K562 (cell line): ENCODE measurements at regions not wholly inside any gene's neighbourhood (a gene's known extent, or its start where the extent isn't known, plus 50 kb on each side); places are given as distances from the start of the nearest gene placed in this dataset.

Experiments used
- ATAC-seq: fragments of 200-7000 bp; cut with Tn5 transposase; 3 replicates; pipeline ENCODE4 v1.9.1; 2020; ENCODE audit warnings: moderate library complexity
- BruUV-seq: library from RNA; stranded (reverse); fragments of 400-500 nt; replicated peaks from 2 replicates; lab custom pipeline; 2021; lab: Mats Ljungman, UMichigan
- CTCF ChIA-PET: fragments of 300-600 bp; formaldehyde crosslinking; extraction: SDS; loops from one replicate; lab custom pipeline; 2021; ENCODE audit warnings: low intra/inter-chr PET ratio; lab: Yijun Ruan, JAX
- POLR2A ChIA-PET: fragments of 300-600, 350-650 bp; sonication (Branson Sonifier 250); formaldehyde crosslinking; extraction: SDS; loops from one replicate; lab custom pipeline; 2021; ENCODE audit warnings: antibody characterized with exemption, inconsistent platforms; lab: Yijun Ruan, JAX
- DNase-seq, 4 experiments: peaks; one replicate each; pipeline versions ENCODE4 v3.0.0 to v3.0.0-alpha.2; 2011 to 2018; ENCODE audit warnings: low spot score in 3 of 4, mixed read lengths in 3 of 4; ENCODE audit errors: extremely low read depth in 1 of 4
- FAIRE-seq: peaks from 2 replicates; lab custom pipeline; 2011; peaks lifted over from hg19 to GRCh38; lab: Jason Lieb, UNC
- H2AFZ ChIP-seq: 2 replicates; pipeline ENCODE4 v1.6.0; 2011; ENCODE audit warnings: low read depth, low read length, control low read depth, inconsistent platforms
- H3K27ac ChIP-seq: fragments of 200-600 bp; 3 replicates; pipeline ENCODE4 v1.8.0; 2011; ENCODE audit warnings: low read depth, mild to moderate bottlenecking, control low read depth, inconsistent platforms, low read length, moderate library complexity, mixed read lengths; ENCODE audit errors: extremely low read depth
- H3K27me3 ChIP-seq, 2 experiments: fragments of 300-600 bp in 1 of 2; 2 replicates in 1 of 2; 3 replicates in 1 of 2; pipeline versions ENCODE4 v1.6.0 to v1.8.0; 2011; ENCODE audit warnings: inconsistent platforms in 2 of 2, low read length in 2 of 2, mild to moderate bottlenecking in 1 of 2, mixed read lengths in 1 of 2, moderate library complexity in 1 of 2; ENCODE audit not compliant: control insufficient read depth in 2 of 2, insufficient read depth in 2 of 2
- H3K36me3 ChIP-seq: fragments of 300-600 bp; 3 replicates; pipeline ENCODE4 v1.8.0; 2011; ENCODE audit warnings: mild to moderate bottlenecking, low read length, inconsistent platforms; ENCODE audit not compliant: control insufficient read depth, insufficient read depth
- H3K4me1 ChIP-seq, 2 experiments: fragments of 200-600 bp in 1 of 2; replicated peaks in 1 of 2; 2 replicates in 1 of 2; 3 replicates in 1 of 2; pipeline versions ENCODE4 v1.5.1 to v1.8.0; 2011; ENCODE audit warnings: inconsistent platforms in 2 of 2, low read length in 2 of 2, mild to moderate bottlenecking in 1 of 2, mixed read lengths in 1 of 2, moderate library complexity in 1 of 2; ENCODE audit not compliant: control insufficient read depth in 2 of 2, insufficient read depth in 2 of 2
- H3K4me2 ChIP-seq: 2 replicates; pipeline ENCODE4 v1.6.1; 2011; ENCODE audit warnings: low read length, control low read depth, inconsistent platforms, mixed read lengths; ENCODE audit not compliant: insufficient read depth
- H3K4me3 ChIP-seq: fragments of 200-600 bp; sonication (generic), shearing (Covaris generic); 2 replicates; pipeline ENCODE4 v1.5.1; 2016; ENCODE audit warnings: control low read depth, inconsistent platforms
- H3K79me2 ChIP-seq: fragments of 200-600 bp; 3 replicates; pipeline ENCODE4 v1.8.0; 2011; ENCODE audit warnings: low read length, inconsistent platforms; ENCODE audit not compliant: control insufficient read depth, insufficient read depth
- H3K9ac ChIP-seq, 2 experiments: 2 replicates each; pipeline versions ENCODE4 v1.6.0 to v1.6.1; 2011; ENCODE audit warnings: low read depth in 2 of 2, low read length in 2 of 2, control low read depth in 1 of 2, inconsistent platforms in 1 of 2, mild to moderate bottlenecking in 1 of 2, mixed read lengths in 1 of 2; ENCODE audit not compliant: insufficient read depth in 1 of 2
- H3K9me1 ChIP-seq: one replicate; pipeline ENCODE4 v1.6.0; 2011; ENCODE audit warnings: inconsistent platforms, mild to moderate bottlenecking, low read length, moderate library complexity; ENCODE audit not compliant: control insufficient read depth, insufficient read depth
- H3K9me3 ChIP-seq: replicated peaks from 2 replicates; pipeline ENCODE4 v1.5.1; 2011; ENCODE audit warnings: low read depth, low read length, inconsistent platforms; ENCODE audit not compliant: control insufficient read depth, insufficient read depth
- H4K20me1 ChIP-seq: replicated peaks from 2 replicates; pipeline ENCODE4 v1.6.1; 2011; ENCODE audit warnings: low read length, inconsistent platforms, mixed read lengths; ENCODE audit not compliant: control insufficient read depth, insufficient read depth
- CBX5 ChIP-seq: IDR thresholded peaks from 2 replicates; pipeline ENCODE4 v1.6.1; 2014; ENCODE audit warnings: low read depth, borderline replicate concordance
- DPF2 ChIP-seq: fragments of 450-650 bp; IDR thresholded peaks from 2 replicates; pipeline ENCODE4 v1.6.1; 2016
- GATAD2B ChIP-seq: fragments of 450-650 bp; IDR thresholded peaks from 2 replicates; pipeline ENCODE4 v1.6.1; 2017; ENCODE audit warnings: mild to moderate bottlenecking, borderline replicate concordance
- ILF3 ChIP-seq: fragments of 450-650 bp; IDR thresholded peaks from 2 replicates; pipeline ENCODE4 v1.6.1; 2018; ENCODE audit warnings: antibody characterized with exemption, mild to moderate bottlenecking, moderate library complexity, borderline replicate concordance
- MCM2 ChIP-seq: fragments of 450-650 bp; IDR thresholded peaks from 2 replicates; pipeline ENCODE4 v1.6.1; 2017; ENCODE audit warnings: low read depth, mild to moderate bottlenecking
- POLR2A ChIP-seq: fragments of 450-650 bp; conservative IDR thresholded peaks from 2 replicates; pipeline ENCODE4 v1.6.1; 2016
- ZNF12 ChIP-seq: sonication (generic); formaldehyde crosslinking; IDR thresholded peaks from 2 replicates; pipeline ENCODE4 v1.4.0; 2020; ENCODE audit warnings: mild to moderate bottlenecking, missing genetic modification reagents
- WGBS: fragments of 100-300 bp; shearing (Covaris generic); methylation state at CpG from one replicate; pipeline ENCODE4 v1.1.6; 2016; ENCODE audit warnings: low coverage, mixed read lengths; ENCODE audit not compliant: insufficient coverage; ENCODE audit errors: missing lambda C conversion rate; 5-methylcytosine and 5-hydroxymethylcytosine counted together
- in situ Hi-C: fragments of 300-500 bp; cut with MboI; formaldehyde crosslinking; loops from 4 replicates; pipeline ENCODE4 v1.15.0; 2018; ENCODE audit warnings: inconsistent platforms, mixed read lengths
- intact Hi-C: fragments of 100-400 bp; cut with micrococcal nuclease; formaldehyde crosslinking; loops from 2 replicates; pipeline ENCODE4 v1.14.2; 2022
- TF ChIP-seq, protein P1 (sequence below): sonication (generic); formaldehyde crosslinking; IDR thresholded peaks from 2 replicates; pipeline ENCODE4 v1.8.1; 2023; ENCODE audit warnings: mild to moderate bottlenecking, missing genetic modification reagents
- TF ChIP-seq, protein P2 (sequence below): fragments of 450-650 bp; formaldehyde crosslinking; conservative IDR thresholded peaks from 2 replicates; pipeline ENCODE4 v1.4.0; 2022; ENCODE audit warnings: mild to moderate bottlenecking, missing genetic modification characterization
- TF ChIP-seq, protein P3 (sequence below): fragments of 450-650 bp; IDR thresholded peaks from 2 replicates; pipeline ENCODE4 v1.6.1; 2016; ENCODE audit warnings: missing biosample characterization, missing genetic modification characterization

DNA sequence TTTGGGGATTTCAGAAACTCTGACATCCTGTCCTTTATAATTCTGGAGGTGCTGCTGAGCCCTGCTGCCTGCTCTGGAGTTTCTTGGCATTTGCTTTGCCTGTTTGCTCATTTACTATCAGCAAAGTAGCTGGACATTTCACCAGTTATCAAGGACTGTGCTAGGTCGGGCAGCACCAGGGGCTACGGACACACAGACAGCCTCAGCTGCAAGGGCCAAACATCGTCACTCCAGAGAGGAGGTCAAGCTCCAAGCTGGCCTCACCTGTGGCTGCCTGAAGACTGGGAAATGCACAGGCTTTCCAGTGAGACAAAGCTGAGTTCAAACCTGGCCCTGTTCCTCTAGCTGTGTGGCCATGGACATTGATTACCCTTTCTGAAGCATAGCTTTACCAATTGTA is 143.7 kb downstream of the LRIG2 start:
- no peak overlapping the region; a peak in 1 of 4 replicates for H3K9ac ChIP-seq
- FAIRE-seq (no peak), ATAC-seq (no peak), DNase-seq (no peak)
- no peaks in the 10 kb centered on the region for H3K79me2 ChIP-seq
- H3K4me1 ChIP-seq: peaks cover 27 to 34% of the 10 kb centered on the region in 2 experiments
- peak overlapping the region; percentile 86 for H2AFZ ChIP-seq
- no peak overlapping the region for H3K4me2 ChIP-seq
- no peaks in the 10 kb centered on the region for H3K27me3 ChIP-seq
- intact Hi-C loops: loop anchor here (5.0 kb wide), 2 partner anchors 74 to 461 kb away; no protein-coding TSS in a partner anchor
- no peaks in the 10 kb centered on the region for H3K36me3 ChIP-seq
- H3K9me3 ChIP-seq: peaks cover 10% of the 10 kb centered on the region
- in situ Hi-C loops: no loop called here
- no peaks in the 10 kb centered on the region for H4K20me1 ChIP-seq
- TF ChIP-seq POLR2A (no peak), MCM2 (no peak), GATAD2B (no peak), CBX5 (no peak)
- no peak overlapping the region; the same call in 2 of the 3 replicates for H3K27ac ChIP-seq
- H3K4me3 ChIP-seq: no peak overlapping the region
- ChIA-PET CTCF (no interaction called here), POLR2A (interaction anchor here (1.2 to 2.3 kb wide), 2 partner anchors 10 to 15 kb away, joined by 3 to 10 read pairs; no protein-coding TSS in a partner anchor)
- BruUV-seq: no TSS peak
- WGBS: 71% methylated on average over 3 of the region's 3 CpGs
- peaks cover 3% of the 10 kb centered on the region for H3K9me1 ChIP-seq

DNA sequence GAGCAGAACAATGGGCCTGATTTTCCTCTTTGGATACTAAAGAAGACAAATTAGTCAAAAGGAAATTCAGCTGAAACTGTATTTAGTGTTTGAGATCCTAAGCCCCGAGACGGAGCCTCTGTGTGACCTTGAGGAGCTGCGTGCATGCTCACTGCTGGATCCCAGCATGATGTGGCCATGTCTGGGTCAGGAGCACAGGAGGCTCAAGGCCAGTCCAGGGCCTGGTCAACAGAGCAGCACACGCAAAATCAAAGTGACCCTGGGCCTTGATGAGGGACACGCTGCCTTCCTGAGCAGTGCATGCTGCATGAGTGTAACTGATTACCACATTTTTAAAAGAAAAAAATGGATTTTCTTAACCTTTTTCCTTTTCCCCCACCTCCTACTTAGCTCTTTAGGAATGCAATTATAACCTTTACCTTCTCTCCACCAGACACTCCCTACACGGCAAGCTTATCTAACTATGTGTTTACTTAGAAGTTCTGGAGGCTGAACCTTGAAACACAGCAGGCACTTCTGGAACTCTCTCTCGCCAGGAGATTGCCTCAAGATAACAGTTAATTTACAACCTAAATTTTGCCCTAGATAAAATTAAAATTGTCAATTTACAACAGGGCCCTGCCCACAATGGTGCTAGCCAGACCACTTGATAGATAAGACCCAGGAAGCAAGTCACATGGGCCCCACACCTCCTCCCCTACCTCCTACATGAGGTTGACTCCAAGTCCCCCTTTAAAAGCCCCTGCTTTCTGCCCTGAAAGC is 144.6 kb downstream of the LRIG2 start:
- Histone ChIP-seq H3K4me3 (no peak overlapping the region), H4K20me1 (no peaks in the 10 kb centered on the region), H3K9ac (peak overlapping the region; percentile 13 to 80), H3K9me1 (no peaks in the 10 kb centered on the region), H3K79me2 (no peaks in the 10 kb centered on the region), H2AFZ (peak overlapping the region; percentile 86), H3K36me3 (no peaks in the 10 kb centered on the region), H3K27ac (peak overlapping the region; percentile 49), H3K4me2 (peak overlapping the region; percentile 56), H3K4me1 (peaks cover 22 to 29% of the 10 kb centered on the region in 2 experiments), H3K27me3 (no peaks in the 10 kb centered on the region), H3K9me3 (peaks cover 10% of the 10 kb centered on the region)
- POLR2A ChIA-PET: interaction anchor here (0.7 to 2.3 kb wide), 4 partner anchors 11 to 1425 kb away, joined by 3 to 10 read pairs (median 3); no protein-coding TSS in a partner anchor
- BruUV-seq: no TSS peak
- peak; percentile 56 to 71 (median 66) for DNase-seq
- in situ Hi-C loops: no loop called here
- 20% methylated on average over 7 of the region's 7 CpGs for WGBS
- peak; percentile 80 for FAIRE-seq
- peak; percentile 79 for ATAC-seq
- intact Hi-C loops: loop anchor here (5.0 kb wide), 2 partner anchors 75 to 460 kb away; no protein-coding TSS in a partner anchor
- CTCF ChIA-PET: no interaction called here
- TF ChIP-seq ZNF12 (CRISPR knock-in tag): no peak
- TF ChIP-seq, protein P1, sequence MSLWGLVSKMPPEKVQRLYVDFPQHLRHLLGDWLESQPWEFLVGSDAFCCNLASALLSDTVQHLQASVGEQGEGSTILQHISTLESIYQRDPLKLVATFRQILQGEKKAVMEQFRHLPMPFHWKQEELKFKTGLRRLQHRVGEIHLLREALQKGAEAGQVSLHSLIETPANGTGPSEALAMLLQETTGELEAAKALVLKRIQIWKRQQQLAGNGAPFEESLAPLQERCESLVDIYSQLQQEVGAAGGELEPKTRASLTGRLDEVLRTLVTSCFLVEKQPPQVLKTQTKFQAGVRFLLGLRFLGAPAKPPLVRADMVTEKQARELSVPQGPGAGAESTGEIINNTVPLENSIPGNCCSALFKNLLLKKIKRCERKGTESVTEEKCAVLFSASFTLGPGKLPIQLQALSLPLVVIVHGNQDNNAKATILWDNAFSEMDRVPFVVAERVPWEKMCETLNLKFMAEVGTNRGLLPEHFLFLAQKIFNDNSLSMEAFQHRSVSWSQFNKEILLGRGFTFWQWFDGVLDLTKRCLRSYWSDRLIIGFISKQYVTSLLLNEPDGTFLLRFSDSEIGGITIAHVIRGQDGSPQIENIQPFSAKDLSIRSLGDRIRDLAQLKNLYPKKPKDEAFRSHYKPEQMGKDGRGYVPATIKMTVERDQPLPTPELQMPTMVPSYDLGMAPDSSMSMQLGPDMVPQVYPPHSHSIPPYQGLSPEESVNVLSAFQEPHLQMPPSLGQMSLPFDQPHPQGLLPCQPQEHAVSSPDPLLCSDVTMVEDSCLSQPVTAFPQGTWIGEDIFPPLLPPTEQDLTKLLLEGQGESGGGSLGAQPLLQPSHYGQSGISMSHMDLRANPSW: no peak
- TF ChIP-seq, protein P2, sequence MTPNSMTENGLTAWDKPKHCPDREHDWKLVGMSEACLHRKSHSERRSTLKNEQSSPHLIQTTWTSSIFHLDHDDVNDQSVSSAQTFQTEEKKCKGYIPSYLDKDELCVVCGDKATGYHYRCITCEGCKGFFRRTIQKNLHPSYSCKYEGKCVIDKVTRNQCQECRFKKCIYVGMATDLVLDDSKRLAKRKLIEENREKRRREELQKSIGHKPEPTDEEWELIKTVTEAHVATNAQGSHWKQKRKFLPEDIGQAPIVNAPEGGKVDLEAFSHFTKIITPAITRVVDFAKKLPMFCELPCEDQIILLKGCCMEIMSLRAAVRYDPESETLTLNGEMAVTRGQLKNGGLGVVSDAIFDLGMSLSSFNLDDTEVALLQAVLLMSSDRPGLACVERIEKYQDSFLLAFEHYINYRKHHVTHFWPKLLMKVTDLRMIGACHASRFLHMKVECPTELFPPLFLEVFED (CRISPR knock-in tag): no peak
- TF ChIP-seq DPF2: peak; percentile 86
- TF ChIP-seq, protein P3, sequence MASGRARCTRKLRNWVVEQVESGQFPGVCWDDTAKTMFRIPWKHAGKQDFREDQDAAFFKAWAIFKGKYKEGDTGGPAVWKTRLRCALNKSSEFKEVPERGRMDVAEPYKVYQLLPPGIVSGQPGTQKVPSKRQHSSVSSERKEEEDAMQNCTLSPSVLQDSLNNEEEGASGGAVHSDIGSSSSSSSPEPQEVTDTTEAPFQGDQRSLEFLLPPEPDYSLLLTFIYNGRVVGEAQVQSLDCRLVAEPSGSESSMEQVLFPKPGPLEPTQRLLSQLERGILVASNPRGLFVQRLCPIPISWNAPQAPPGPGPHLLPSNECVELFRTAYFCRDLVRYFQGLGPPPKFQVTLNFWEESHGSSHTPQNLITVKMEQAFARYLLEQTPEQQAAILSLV (tag): no peak
- no peak for TF ChIP-seq ILF3
